ENCODE measurements at regions not wholly inside any gene's neighbourhood (a gene's known extent, or its start where the extent isn't known, plus 50 kb on each side); places are given as distances from the start of the nearest gene placed in this dataset.

- H3K4me1 ChIP-seq, result peaks cover 5% of the 10 kb centered on the region
- no peak for DNase-seq
- TF ChIP-seq CTCF (IDR thresholded peaks at IDR 0.05; ENCODE audit: low read depth, low read length), result no peak
- no peak overlapping the region for H3K4me3 ChIP-seq (ENCODE audit: low read depth, low read length)
- H3K36me3 ChIP-seq, result no peaks in the 10 kb centered on the region
- H3K27me3 ChIP-seq, result no peaks in the 10 kb centered on the region
- no peaks in the 10 kb centered on the region for H3K9me3 ChIP-seq
These were observed 201.7 kb upstream of the CHRM3 start for GRCh38 chr1:239184561-239185244.

DNA sequence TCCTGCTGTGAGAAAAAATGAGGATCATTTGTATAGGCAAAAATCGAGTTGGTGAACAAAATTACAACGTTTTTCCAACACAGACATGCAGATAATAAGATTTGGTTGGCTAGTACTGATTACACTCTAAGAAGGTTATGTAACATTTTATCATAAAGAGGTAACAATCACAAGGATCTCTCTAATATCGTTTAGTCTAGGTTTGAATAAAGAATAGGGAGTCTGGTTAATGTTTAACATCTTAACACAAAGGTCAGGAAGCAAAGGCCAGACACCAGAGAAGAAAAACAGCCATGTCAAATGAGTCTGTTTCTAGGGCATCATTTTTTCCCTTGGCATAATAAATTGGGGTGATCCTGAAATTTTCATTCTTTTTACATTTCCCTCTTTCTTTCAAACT lies 207.4 kb upstream of the CHRM3 start:
- Histone ChIP-seq H3K9me3 (no peaks in the 10 kb centered on the region), H3K4me1 (peaks cover 22% of the 10 kb centered on the region), H3K27me3 (no peaks in the 10 kb centered on the region), H3K36me3 (no peaks in the 10 kb centered on the region), H3K4me3 (ENCODE audit: low read depth, low read length) (no peak overlapping the region)
- no peak for TF ChIP-seq CTCF (IDR thresholded peaks at IDR 0.05; ENCODE audit: low read depth, low read length)
- no peak for DNase-seq

DNA sequence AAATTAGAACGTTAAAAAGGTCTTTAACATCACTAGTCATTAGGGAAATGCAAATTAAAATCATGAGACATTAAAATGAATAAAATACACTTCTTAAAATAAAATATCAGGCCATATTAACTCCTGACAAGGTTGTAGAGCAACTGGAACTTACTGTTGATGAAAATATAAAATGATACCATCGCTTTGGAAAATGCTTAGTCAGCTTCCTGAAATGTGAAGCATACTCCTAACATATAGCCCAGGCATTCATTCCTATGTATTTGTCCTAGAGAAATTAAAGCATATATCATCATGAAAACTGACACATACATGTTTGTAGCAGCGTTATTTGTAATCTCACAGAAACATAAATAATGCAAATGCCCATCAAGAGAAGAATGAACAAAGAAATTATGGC lies 211.5 kb upstream of the CHRM3 start:
- Histone ChIP-seq H3K36me3 (no peaks in the 10 kb centered on the region), H3K4me1 (peaks cover 19% of the 10 kb centered on the region), H3K4me3 (ENCODE audit: low read depth, low read length) (no peak overlapping the region), H3K27me3 (no peaks in the 10 kb centered on the region), H3K9me3 (0 out of 2 replicates have a peak, but pooled peaks cover 2% of the 10 kb centered on the region)
- DNase-seq, result no peak
- no peak for TF ChIP-seq CTCF (IDR thresholded peaks at IDR 0.05; ENCODE audit: low read depth, low read length)

GRCh38 chr1:239170828-239171227 lies 215.5 kb upstream of the CHRM3 start:
- Histone ChIP-seq H3K4me1 (no peaks in the 10 kb centered on the region), H3K9me3 (0 out of 2 replicates have a peak, but pooled peaks cover 2% of the 10 kb centered on the region), H3K27me3 (no peaks in the 10 kb centered on the region), H3K4me3 (ENCODE audit: low read depth, low read length) (no peak overlapping the region), H3K36me3 (no peaks in the 10 kb centered on the region)
- no peak for TF ChIP-seq CTCF (IDR thresholded peaks at IDR 0.05; ENCODE audit: low read depth, low read length)
- DNase-seq, result no peak

- DNase-seq, result no peak
- TF ChIP-seq CTCF (IDR thresholded peaks at IDR 0.05; ENCODE audit: low read depth, low read length), result no peak
- no peaks in the 10 kb centered on the region for H3K27me3 ChIP-seq
These were observed 217.1 kb upstream of the CHRM3 start for GRCh38 chr1:239169276-239169675.

GRCh38 chr1:239164451-239165180 lies 221.8 kb upstream of the CHRM3 start:
- no peaks in the 10 kb centered on the region for H3K9me3 ChIP-seq
- no peaks in the 10 kb centered on the region for H3K27me3 ChIP-seq
- no peak for TF ChIP-seq CTCF (IDR thresholded peaks at IDR 0.05; ENCODE audit: low read depth, low read length)
- no peak for DNase-seq
- H3K4me3 ChIP-seq (ENCODE audit: low read depth, low read length), result no peak overlapping the region
- H3K4me1 ChIP-seq, result no peaks in the 10 kb centered on the region
- no peaks in the 10 kb centered on the region for H3K36me3 ChIP-seq

More at GRCh38 chr1:239169276-239169675, 217.1 kb upstream of the CHRM3 start:
- Histone ChIP-seq H3K4me1 (no peaks in the 10 kb centered on the region), H3K9me3 (0 out of 2 replicates have a peak, but pooled peaks cover 2% of the 10 kb centered on the region), H3K4me3 (ENCODE audit: low read depth, low read length) (no peak overlapping the region), H3K36me3 (no peaks in the 10 kb centered on the region)

Measured in BE2C (cell line).